ENCODE measurements at regions not wholly inside any gene's neighbourhood (a gene's known extent, or its start where the extent isn't known, plus 50 kb on each side); places are given as distances from the start of the nearest gene placed in this dataset.

- H3F3A ChIP-seq (ENCODE audit: insufficient read depth, low read length): no peaks in the 10 kb centered on the region
- no peak overlapping the region for H3K9ac ChIP-seq (ENCODE audit: low read length)
- H3K79me2 ChIP-seq (ENCODE audit: insufficient read depth, low read length): no peaks in the 10 kb centered on the region
- H3K27ac ChIP-seq (ENCODE audit: low read depth, low read length, poor library complexity, severe bottlenecking): no peak overlapping the region
- no peaks in the 10 kb centered on the region for H3K4me1 ChIP-seq (ENCODE audit: insufficient read depth, low read length, severe bottlenecking)
- H3K9me3 ChIP-seq (ENCODE audit: low read length): no peaks in the 10 kb centered on the region
- no peak overlapping the region for H3K4me2 ChIP-seq (ENCODE audit: low read length)
- TF ChIP-seq CTCF (IDR thresholded peaks at IDR 0.05; ENCODE audit: low read length) (no peak), EZH2 (IDR thresholded peaks at IDR 0.05; ENCODE audit: borderline replicate concordance, low read length) (no peak)
- no peaks in the 10 kb centered on the region for H3K36me3 ChIP-seq (ENCODE audit: insufficient read depth, low read length)
- H3K27me3 ChIP-seq (ENCODE audit: insufficient read depth, low read length): no peaks in the 10 kb centered on the region
- no peaks in the 10 kb centered on the region for H4K20me1 ChIP-seq (ENCODE audit: insufficient read depth, low read length)
- no peak overlapping the region for H2AFZ ChIP-seq (ENCODE audit: low read length)
- no peaks in the 10 kb centered on the region for H3K9me2 ChIP-seq (ENCODE audit: low read depth, low read length)
- no peak overlapping the region for H3K4me3 ChIP-seq (ENCODE audit: low read depth, low read length, poor library complexity, severe bottlenecking)
Observed at GRCh38 chr4:158327525-158327924, 117.2 kb downstream of the TMEM144 start.

DNA sequence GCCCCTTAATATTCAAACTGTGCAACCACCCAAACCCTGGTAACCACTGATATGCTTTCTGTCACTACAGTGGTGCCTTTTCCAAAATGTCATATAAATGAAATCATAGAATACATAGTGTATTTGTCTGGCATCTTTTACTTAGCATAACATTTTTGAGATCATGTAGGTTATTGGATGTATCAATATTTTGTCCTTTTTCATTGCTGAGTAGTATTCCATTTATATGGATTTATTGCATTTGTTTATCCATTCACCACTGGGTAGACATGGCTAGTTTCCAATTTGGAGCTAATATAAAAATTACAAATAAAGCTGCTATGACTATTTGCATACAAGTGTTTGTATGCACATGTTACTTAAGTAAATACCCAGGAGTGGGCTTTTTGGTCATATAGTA lies 121.6 kb downstream of the TMEM144 start:
- Histone ChIP-seq H3K4me2 (ENCODE audit: low read length) (no peak overlapping the region), H3K9me2 (ENCODE audit: low read depth, low read length) (no peaks in the 10 kb centered on the region), H3K4me1 (ENCODE audit: insufficient read depth, low read length, severe bottlenecking) (no peaks in the 10 kb centered on the region), H3K36me3 (ENCODE audit: insufficient read depth, low read length) (no peaks in the 10 kb centered on the region), H3K9me3 (ENCODE audit: low read length) (no peaks in the 10 kb centered on the region), H4K20me1 (ENCODE audit: insufficient read depth, low read length) (no peaks in the 10 kb centered on the region), H2AFZ (ENCODE audit: low read length) (no peak overlapping the region), H3K9ac (ENCODE audit: low read length) (no peak overlapping the region), H3F3A (ENCODE audit: insufficient read depth, low read length) (no peaks in the 10 kb centered on the region), H3K79me2 (ENCODE audit: insufficient read depth, low read length) (no peaks in the 10 kb centered on the region), H3K27me3 (ENCODE audit: insufficient read depth, low read length) (no peaks in the 10 kb centered on the region), H3K27ac (ENCODE audit: low read depth, low read length, poor library complexity, severe bottlenecking) (no peak overlapping the region), H3K4me3 (ENCODE audit: low read depth, low read length, poor library complexity, severe bottlenecking) (no peak overlapping the region)
- no peak for TF ChIP-seq EZH2 (IDR thresholded peaks at IDR 0.05; ENCODE audit: borderline replicate concordance, low read length)
- no peak for TF ChIP-seq CTCF (IDR thresholded peaks at IDR 0.05; ENCODE audit: low read length)

GRCh38 chr4:158333820-158334219 lies 123.5 kb downstream of the TMEM144 start:
- Histone ChIP-seq H3K4me3 (ENCODE audit: low read depth, low read length, poor library complexity, severe bottlenecking) (no peak overlapping the region), H2AFZ (ENCODE audit: low read length) (no peak overlapping the region), H3K27me3 (ENCODE audit: insufficient read depth, low read length) (no peaks in the 10 kb centered on the region), H3K4me2 (ENCODE audit: low read length) (no peak overlapping the region), H3K9me2 (ENCODE audit: low read depth, low read length) (no peaks in the 10 kb centered on the region), H3K4me1 (ENCODE audit: insufficient read depth, low read length, severe bottlenecking) (no peaks in the 10 kb centered on the region), H3K9me3 (ENCODE audit: low read length) (no peaks in the 10 kb centered on the region), H3K36me3 (ENCODE audit: insufficient read depth, low read length) (no peaks in the 10 kb centered on the region), H3F3A (ENCODE audit: insufficient read depth, low read length) (no peaks in the 10 kb centered on the region), H4K20me1 (ENCODE audit: insufficient read depth, low read length) (no peaks in the 10 kb centered on the region), H3K27ac (ENCODE audit: low read depth, low read length, poor library complexity, severe bottlenecking) (no peak overlapping the region), H3K79me2 (ENCODE audit: insufficient read depth, low read length) (no peaks in the 10 kb centered on the region), H3K9ac (ENCODE audit: low read length) (no peak overlapping the region)
- TF ChIP-seq CTCF (IDR thresholded peaks at IDR 0.05; ENCODE audit: low read length) (no peak), EZH2 (IDR thresholded peaks at IDR 0.05; ENCODE audit: borderline replicate concordance, low read length) (no peak)
